ENCODE measurements at regions not wholly inside any gene's neighbourhood (a gene's known extent, or its start where the extent isn't known, plus 50 kb on each side); places are given as distances from the start of the nearest gene placed in this dataset.

DNA sequence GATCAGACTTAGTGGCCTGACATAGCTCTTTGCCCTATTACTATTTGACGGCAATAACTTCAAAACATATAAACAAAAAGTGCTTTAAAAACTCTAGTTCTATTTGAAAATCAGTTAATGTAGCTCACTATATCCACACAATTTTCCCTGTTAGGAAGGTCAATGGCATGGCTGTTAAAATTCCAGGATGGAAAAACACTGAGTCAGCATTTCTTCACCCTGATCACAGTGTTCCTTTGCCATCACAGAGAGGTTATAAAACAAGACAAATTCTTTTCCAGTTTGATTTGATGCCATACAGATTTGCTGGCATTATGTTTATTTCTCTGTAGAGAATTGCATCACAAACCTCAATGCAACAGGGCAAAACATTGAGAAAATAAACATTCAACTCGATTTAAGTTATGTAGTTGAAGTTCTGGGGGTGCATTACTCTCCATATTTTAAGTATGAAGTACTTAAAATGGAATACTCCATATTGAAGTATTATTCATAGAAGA lies 253.7 kb upstream of the HSF2 start:
- Histone ChIP-seq H3K27me3 (no peaks in the 10 kb centered on the region), H3K4me1 (no peaks in the 10 kb centered on the region), H3K4me3 (no peak overlapping the region), H3K27ac (no peak overlapping the region), H3K9me3 (no peaks in the 10 kb centered on the region), H3K36me3 (no peaks in the 10 kb centered on the region)
- DNase-seq (ENCODE audit: low spot score in 2 of 2): no peak
- intact Hi-C loops (cut with DNase I): no loop called here
- TF ChIP-seq, protein P1, sequence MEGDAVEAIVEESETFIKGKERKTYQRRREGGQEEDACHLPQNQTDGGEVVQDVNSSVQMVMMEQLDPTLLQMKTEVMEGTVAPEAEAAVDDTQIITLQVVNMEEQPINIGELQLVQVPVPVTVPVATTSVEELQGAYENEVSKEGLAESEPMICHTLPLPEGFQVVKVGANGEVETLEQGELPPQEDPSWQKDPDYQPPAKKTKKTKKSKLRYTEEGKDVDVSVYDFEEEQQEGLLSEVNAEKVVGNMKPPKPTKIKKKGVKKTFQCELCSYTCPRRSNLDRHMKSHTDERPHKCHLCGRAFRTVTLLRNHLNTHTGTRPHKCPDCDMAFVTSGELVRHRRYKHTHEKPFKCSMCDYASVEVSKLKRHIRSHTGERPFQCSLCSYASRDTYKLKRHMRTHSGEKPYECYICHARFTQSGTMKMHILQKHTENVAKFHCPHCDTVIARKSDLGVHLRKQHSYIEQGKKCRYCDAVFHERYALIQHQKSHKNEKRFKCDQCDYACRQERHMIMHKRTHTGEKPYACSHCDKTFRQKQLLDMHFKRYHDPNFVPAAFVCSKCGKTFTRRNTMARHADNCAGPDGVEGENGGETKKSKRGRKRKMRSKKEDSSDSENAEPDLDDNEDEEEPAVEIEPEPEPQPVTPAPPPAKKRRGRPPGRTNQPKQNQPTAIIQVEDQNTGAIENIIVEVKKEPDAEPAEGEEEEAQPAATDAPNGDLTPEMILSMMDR (IDR thresholded peaks at IDR 0.05): no peak

DNA sequence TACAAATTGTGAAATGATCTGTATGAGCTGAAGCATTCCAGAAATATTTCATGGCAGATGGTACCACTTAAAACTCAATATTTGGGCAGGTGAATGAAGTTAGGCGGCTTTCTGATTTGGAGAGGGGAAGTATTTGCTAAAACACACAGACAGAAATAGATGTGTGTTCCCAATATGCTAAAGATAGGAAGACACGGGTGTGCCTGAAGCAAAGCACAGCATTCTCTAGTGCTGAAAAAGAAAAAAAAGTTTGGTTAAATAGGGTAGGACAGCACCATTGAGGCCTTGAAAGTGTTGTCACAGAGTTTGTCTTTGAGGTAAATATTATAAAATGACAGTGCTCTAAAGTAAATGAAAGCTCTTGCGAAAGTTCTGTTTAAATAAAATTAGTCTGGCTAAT lies 252.2 kb upstream of the HSF2 start:
- DNase-seq (ENCODE audit: low spot score in 2 of 2): no peak
- intact Hi-C loops (cut with DNase I): no loop called here
- H3K27me3 ChIP-seq: no peaks in the 10 kb centered on the region
- H3K4me3 ChIP-seq: no peak overlapping the region
- no peaks in the 10 kb centered on the region for H3K4me1 ChIP-seq
- H3K36me3 ChIP-seq: no peaks in the 10 kb centered on the region
- TF ChIP-seq, protein P1 (IDR thresholded peaks at IDR 0.05): no peak
- H3K27ac ChIP-seq: no peak overlapping the region
- no peaks in the 10 kb centered on the region for H3K9me3 ChIP-seq

DNA sequence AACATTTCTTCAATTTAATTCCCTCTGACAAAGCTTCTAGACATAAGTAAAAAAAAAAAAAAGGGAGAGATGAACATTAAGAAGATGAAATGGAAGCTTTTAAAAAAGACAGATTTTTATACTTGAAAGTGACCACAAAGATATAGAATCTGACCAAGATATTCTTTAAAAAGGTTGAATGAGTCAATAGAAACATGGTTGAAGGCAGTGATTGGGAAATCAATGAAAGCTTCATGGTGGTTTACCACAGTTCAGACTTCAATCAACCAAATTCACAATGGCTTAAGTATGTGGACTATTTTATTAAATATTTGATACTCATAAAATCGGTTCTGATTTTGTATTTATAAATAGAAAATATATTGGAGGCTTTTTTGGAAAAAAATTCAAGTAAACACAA lies 248.4 kb upstream of the HSF2 start:
- H3K27ac ChIP-seq: no peak overlapping the region

DNA sequence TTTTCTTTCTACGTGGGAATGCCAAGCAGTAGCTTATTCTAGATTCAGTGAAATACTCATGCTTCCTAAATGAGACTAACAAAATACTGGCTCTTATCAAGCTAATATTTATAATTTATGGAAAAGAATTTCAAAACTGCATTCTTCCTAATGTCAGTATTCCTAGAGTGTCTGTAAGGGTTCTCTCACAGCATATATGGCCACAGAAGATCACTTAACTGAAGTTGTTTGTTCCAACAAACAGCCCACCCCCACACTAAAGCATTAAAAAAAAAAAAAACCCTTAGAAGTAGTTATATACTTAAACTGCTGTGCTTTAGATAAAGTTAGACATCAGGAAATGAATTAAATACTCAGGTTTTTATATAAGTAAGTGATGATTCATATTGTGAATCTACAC lies 247.7 kb upstream of the HSF2 start:
- H3K4me3 ChIP-seq: no peak overlapping the region
- TF ChIP-seq, protein P1 (IDR thresholded peaks at IDR 0.05): no peak
- no peak overlapping the region for H3K27ac ChIP-seq
- H3K9me3 ChIP-seq: no peaks in the 10 kb centered on the region
- no peaks in the 10 kb centered on the region for H3K27me3 ChIP-seq
- intact Hi-C loops (cut with DNase I): no loop called here
- H3K36me3 ChIP-seq: no peaks in the 10 kb centered on the region
- DNase-seq (ENCODE audit: low spot score in 2 of 2): no peak
- no peaks in the 10 kb centered on the region for H3K4me1 ChIP-seq

More for the DNA sequence above, 248.4 kb upstream of the HSF2 start:
- TF ChIP-seq, protein P1 (IDR thresholded peaks at IDR 0.05): no peak
- Histone ChIP-seq H3K9me3 (no peaks in the 10 kb centered on the region), H3K27me3 (no peaks in the 10 kb centered on the region), H3K4me3 (no peak overlapping the region), H3K4me1 (no peaks in the 10 kb centered on the region), H3K36me3 (no peaks in the 10 kb centered on the region)
- DNase-seq (ENCODE audit: low spot score in 2 of 2): no peak
- intact Hi-C loops (cut with DNase I): no loop called here

DNA sequence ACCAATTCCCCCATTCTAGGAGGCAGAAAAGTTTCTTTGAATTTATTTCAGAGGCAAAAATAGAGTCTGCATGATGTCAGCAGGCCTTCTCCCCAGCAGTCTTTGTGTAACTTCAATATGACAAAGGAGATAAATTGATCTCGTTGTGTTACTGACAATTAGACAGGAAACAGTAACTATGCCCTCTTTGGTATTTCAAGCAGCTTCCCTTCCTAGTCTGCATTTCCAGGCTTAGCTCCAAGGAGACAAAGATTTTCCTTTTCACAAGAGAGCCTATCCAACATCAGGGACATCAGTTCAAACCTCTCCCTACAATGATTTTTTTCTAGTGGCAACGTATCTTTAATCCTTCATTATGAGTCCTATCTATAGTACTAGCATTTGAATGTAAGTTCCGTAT lies 245.9 kb upstream of the HSF2 start:
- H3K9me3 ChIP-seq: no peaks in the 10 kb centered on the region
- no peaks in the 10 kb centered on the region for H3K36me3 ChIP-seq
- TF ChIP-seq, protein P1 (IDR thresholded peaks at IDR 0.05): no peak
- no peaks in the 10 kb centered on the region for H3K27me3 ChIP-seq
- no peaks in the 10 kb centered on the region for H3K4me1 ChIP-seq
- intact Hi-C loops (cut with DNase I): no loop called here
- no peak overlapping the region for H3K27ac ChIP-seq
- no peak overlapping the region for H3K4me3 ChIP-seq
- DNase-seq (ENCODE audit: low spot score in 2 of 2): no peak

DNA sequence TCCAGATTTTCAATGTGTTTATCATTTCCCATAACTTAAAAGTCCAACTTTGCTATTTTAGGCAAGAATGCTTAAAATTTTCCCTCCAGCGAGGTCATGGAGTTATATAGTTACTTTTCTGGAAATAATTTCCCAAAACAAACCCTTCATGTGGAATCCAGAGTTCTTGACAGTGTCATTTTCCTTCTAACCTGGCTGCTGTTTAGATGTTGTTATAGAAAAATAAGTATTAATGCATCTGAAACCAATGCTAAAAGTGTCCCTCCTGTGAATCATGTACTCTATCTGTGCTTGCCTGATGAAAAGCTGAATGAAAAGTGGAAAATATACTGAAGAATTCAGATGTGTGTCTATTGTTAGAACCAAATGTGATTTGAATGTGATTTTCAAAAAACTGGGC lies 245.3 kb upstream of the HSF2 start:
- TF ChIP-seq, protein P1 (IDR thresholded peaks at IDR 0.05): no peak
- Histone ChIP-seq H3K4me1 (no peaks in the 10 kb centered on the region), H3K36me3 (no peaks in the 10 kb centered on the region), H3K27ac (no peak overlapping the region), H3K9me3 (no peaks in the 10 kb centered on the region), H3K27me3 (no peaks in the 10 kb centered on the region), H3K4me3 (no peak overlapping the region)
- intact Hi-C loops (cut with DNase I): no loop called here
- no peak for DNase-seq (ENCODE audit: low spot score in 2 of 2)

All from ascending aorta (tissue), 2 donors.